22Rv1 (cell line): ENCODE measurements at regions not wholly inside any gene's neighbourhood (a gene's known extent, or its start where the extent isn't known, plus 50 kb on each side); places are given as distances from the start of the nearest gene placed in this dataset.

Experiments used
- CTCF ChIP-seq: fragments of 450-650 bp; IDR thresholded peaks from 2 replicates; pipeline ENCODE4 v1.5.1; 2017; ENCODE audit warnings: mild to moderate bottlenecking
- ZFX ChIP-seq: fragments of 450-650 bp; IDR thresholded peaks from 2 replicates; pipeline ENCODE4 v1.6.1; 2017; ENCODE audit warnings: antibody characterized with exemption, borderline replicate concordance

GRCh38 chr1:198943484-198944187 is 304.8 kb downstream of the PTPRC start:
- TF ChIP-seq CTCF (no peak), ZFX (no peak)
